Panc1 (cell line): ENCODE measurements at regions not wholly inside any gene's neighbourhood (a gene's known extent, or its start where the extent isn't known, plus 50 kb on each side); places are given as distances from the start of the nearest gene placed in this dataset.

Experiments
- CTCF ChIP-seq: fragments of 450-650 bp; IDR thresholded peaks from 2 replicates; pipeline ENCODE4 v1.5.1; 2017; ENCODE audit warnings: mild to moderate bottlenecking
- POLR2AphosphoS5 ChIP-seq: IDR thresholded peaks from 2 replicates; pipeline ENCODE4 v1.6.1; 2012; ENCODE audit warnings: mild to moderate bottlenecking, low read depth, low read length, moderate library complexity
- REST ChIP-seq, 2 experiments: IDR thresholded peaks; 2 replicates each; pipeline ENCODE4 v1.6.1; 2011 to 2012; ENCODE audit warnings: low read depth in 2 of 2, control low read depth in 1 of 2, low read length in 1 of 2, mild to moderate bottlenecking in 1 of 2, moderate library complexity in 1 of 2; ENCODE audit not compliant: insufficient read depth in 1 of 2
- SIN3A ChIP-seq: IDR thresholded peaks from 2 replicates; pipeline ENCODE4 v1.6.1; 2012; ENCODE audit warnings: low read depth, mild to moderate bottlenecking, low read length, moderate library complexity, borderline replicate concordance; ENCODE audit not compliant: insufficient read depth
- TCF7L2 ChIP-seq: IDR thresholded peaks from 2 replicates; pipeline ENCODE4 v1.6.1; 2011; ENCODE audit warnings: mild to moderate bottlenecking, low read depth, low read length, inconsistent platforms

- no peak for TF ChIP-seq CTCF
- no peak for TF ChIP-seq TCF7L2
- no peak for TF ChIP-seq REST (IDR thresholded peaks at IDR 0.05; ENCODE audit: insufficient read depth in 1 of 2, low read depth in 2 of 2, low read length in 1 of 2)
- TF ChIP-seq SIN3A = no peak
- no peak for TF ChIP-seq POLR2AphosphoS5
These were observed 288.4 kb upstream of the DEPDC1 start for GRCh38 chr1:68785328-68785727.
